Peyer's patch (tissue), 4 donors: ENCODE measurements at regions not wholly inside any gene's neighbourhood (a gene's known extent, or its start where the extent isn't known, plus 50 kb on each side); places are given as distances from the start of the nearest gene placed in this dataset.

ENCODE experiments used
- CTCF ChIP-seq, 6 experiments: fragments of 450-650 bp in 4 of 6; fragments of 200-600 bp in 2 of 6; sonication (generic) in 1 of 6; IDR thresholded peaks; one replicate each; pipeline ENCODE4 v1.5.1; 2017 to 2019; ENCODE audit warnings: antibody characterized with exemption in 6 of 6, mild to moderate bottlenecking in 3 of 6, moderate library complexity in 1 of 6
- POLR2A ChIP-seq, 2 donors: fragments of 450-650 bp; IDR thresholded peaks; one replicate each; pipeline ENCODE4 v1.5.1; 2017; ENCODE audit warnings: antibody characterized with exemption in 2 of 2, mild to moderate bottlenecking in 2 of 2, moderate library complexity in 2 of 2

- TF ChIP-seq POLR2A (IDR thresholded peaks at IDR 0.05), result no peak
- TF ChIP-seq CTCF (IDR thresholded peaks at IDR 0.05), result no peak
Observed at GRCh38 chr3:152192050-152192449, 76.7 kb upstream of the MBNL1 start.
